ENCODE measurements at regions not wholly inside any gene's neighbourhood (a gene's known extent, or its start where the extent isn't known, plus 50 kb on each side); places are given as distances from the start of the nearest gene placed in this dataset.
"Not testable (repeated sequence)": the region's sequence is repeated elsewhere in the genome, so short reads cannot be mapped to it uniquely, and the experiment has no call there.

GRCh38 chr10:85139124-85139523 lies 810.7 kb downstream of the CCSER2 start:
- no peak overlapping the region for H3K4me3 Mint-ChIP-seq
- no peaks in the 10 kb centered on the region for H3K27me3 Mint-ChIP-seq
- H3K4me1 Mint-ChIP-seq, result no peaks in the 10 kb centered on the region
- H3K36me3 Mint-ChIP-seq, result no peaks in the 10 kb centered on the region
- no peak for DNase-seq
- no peak overlapping the region for H3K27ac Mint-ChIP-seq
- H3K9me3 Mint-ChIP-seq, result no peaks in the 10 kb centered on the region

- H3K4me1 Mint-ChIP-seq, H3K27me3 Mint-ChIP-seq, H3K4me3 Mint-ChIP-seq, H3K9me3 Mint-ChIP-seq, H3K27ac Mint-ChIP-seq, DNase-seq, H3K36me3 Mint-ChIP-seq: not testable (repeated sequence)
These were observed 813.1 kb downstream of the CCSER2 start for GRCh38 chr10:85141520-85141919.

- no peak overlapping the region for H3K4me3 Mint-ChIP-seq
- no peak overlapping the region for H3K27ac Mint-ChIP-seq
- no peaks in the 10 kb centered on the region for H3K4me1 Mint-ChIP-seq
- DNase-seq, result no peak
- no peaks in the 10 kb centered on the region for H3K27me3 Mint-ChIP-seq
- no peaks in the 10 kb centered on the region for H3K36me3 Mint-ChIP-seq
- H3K9me3 Mint-ChIP-seq, result peaks cover 2% of the 10 kb centered on the region
These were observed 817.6 kb downstream of the CCSER2 start for GRCh38 chr10:85145966-85146365.

GRCh38 chr10:85147346-85148250 lies 819.2 kb downstream of the CCSER2 start:
- Mint-ChIP-seq H3K27me3 (no peaks in the 10 kb centered on the region), H3K4me1 (no peaks in the 10 kb centered on the region), H3K27ac (no peak overlapping the region), H3K36me3 (no peaks in the 10 kb centered on the region), H3K9me3 (peaks cover 2% of the 10 kb centered on the region), H3K4me3 (no peak overlapping the region)
- no peak for DNase-seq

GRCh38 chr10:85148693-85149640 lies 820.6 kb downstream of the CCSER2 start:
- DNase-seq, result no peak
- Mint-ChIP-seq H3K4me1 (no peaks in the 10 kb centered on the region), H3K27ac (no peak overlapping the region), H3K4me3 (no peak overlapping the region), H3K9me3 (peaks cover 2% of the 10 kb centered on the region), H3K27me3 (no peaks in the 10 kb centered on the region), H3K36me3 (no peaks in the 10 kb centered on the region)

GRCh38 chr10:85149766-85150165 lies 821.4 kb downstream of the CCSER2 start:
- Mint-ChIP-seq H3K27me3 (no peaks in the 10 kb centered on the region), H3K36me3 (no peaks in the 10 kb centered on the region), H3K27ac (no peak overlapping the region), H3K4me1 (no peaks in the 10 kb centered on the region), H3K4me3 (no peak overlapping the region), H3K9me3 (no peaks in the 10 kb centered on the region)
- DNase-seq, result no peak

GRCh38 chr10:85151506-85151905 lies 823.1 kb downstream of the CCSER2 start:
- no peak overlapping the region for H3K4me3 Mint-ChIP-seq
- no peak for DNase-seq
- no peak overlapping the region for H3K27ac Mint-ChIP-seq
- H3K36me3 Mint-ChIP-seq, result no peaks in the 10 kb centered on the region
- no peaks in the 10 kb centered on the region for H3K27me3 Mint-ChIP-seq
- H3K4me1 Mint-ChIP-seq, result no peaks in the 10 kb centered on the region
- no peaks in the 10 kb centered on the region for H3K9me3 Mint-ChIP-seq

GRCh38 chr10:85152496-85152895 lies 824.1 kb downstream of the CCSER2 start:
- no peak overlapping the region for H3K4me3 Mint-ChIP-seq
- no peaks in the 10 kb centered on the region for H3K27me3 Mint-ChIP-seq

GRCh38 chr10:85152911-85153310 lies 824.5 kb downstream of the CCSER2 start:
- Mint-ChIP-seq H3K4me3 (no peak overlapping the region), H3K27me3 (no peaks in the 10 kb centered on the region), H3K4me1 (no peaks in the 10 kb centered on the region), H3K36me3 (no peaks in the 10 kb centered on the region), H3K9me3 (no peaks in the 10 kb centered on the region), H3K27ac (no peak overlapping the region)
- DNase-seq, result no peak

More at GRCh38 chr10:85152496-85152895, 824.1 kb downstream of the CCSER2 start:
- Mint-ChIP-seq H3K9me3 (no peaks in the 10 kb centered on the region), H3K27ac (no peak overlapping the region), H3K4me1 (no peaks in the 10 kb centered on the region), H3K36me3 (no peaks in the 10 kb centered on the region)
- no peak for DNase-seq

- H3K36me3 Mint-ChIP-seq, result no peaks in the 10 kb centered on the region
- H3K27ac Mint-ChIP-seq, result no peak overlapping the region
- DNase-seq, result no peak
- no peaks in the 10 kb centered on the region for H3K9me3 Mint-ChIP-seq
- H3K4me1 Mint-ChIP-seq, result no peaks in the 10 kb centered on the region
- H3K27me3 Mint-ChIP-seq, result no peaks in the 10 kb centered on the region
- no peak overlapping the region for H3K4me3 Mint-ChIP-seq
These were observed 828.8 kb downstream of the CCSER2 start for GRCh38 chr10:85157206-85157605.

GRCh38 chr10:85168243-85168642 lies 839.9 kb downstream of the CCSER2 start:
- no peaks in the 10 kb centered on the region for H3K27me3 Mint-ChIP-seq
- H3K4me1 Mint-ChIP-seq, result no peaks in the 10 kb centered on the region
- H3K36me3 Mint-ChIP-seq, result no peaks in the 10 kb centered on the region
- no peak for DNase-seq
- H3K9me3 Mint-ChIP-seq, result no peaks in the 10 kb centered on the region
- no peak overlapping the region for H3K4me3 Mint-ChIP-seq
- no peak overlapping the region for H3K27ac Mint-ChIP-seq

- H3K9me3 Mint-ChIP-seq, result no peaks in the 10 kb centered on the region
- DNase-seq, result no peak
- no peak overlapping the region for H3K4me3 Mint-ChIP-seq
- no peaks in the 10 kb centered on the region for H3K36me3 Mint-ChIP-seq
- no peaks in the 10 kb centered on the region for H3K4me1 Mint-ChIP-seq
- no peaks in the 10 kb centered on the region for H3K27me3 Mint-ChIP-seq
- H3K27ac Mint-ChIP-seq, result no peak overlapping the region
These were observed 841.6 kb downstream of the CCSER2 start for GRCh38 chr10:85170026-85170425.

- Mint-ChIP-seq H3K27ac (no peak overlapping the region), H3K4me3 (no peak overlapping the region)
These were observed 847.2 kb downstream of the CCSER2 start for GRCh38 chr10:85175635-85176034.

GRCh38 chr10:85177767-85178166 lies 849.4 kb downstream of the CCSER2 start:
- Mint-ChIP-seq H3K27ac (no peak overlapping the region), H3K27me3 (no peaks in the 10 kb centered on the region), H3K9me3 (no peaks in the 10 kb centered on the region), H3K4me3 (no peak overlapping the region), H3K4me1 (no peaks in the 10 kb centered on the region), H3K36me3 (no peaks in the 10 kb centered on the region)
- no peak for DNase-seq

More at GRCh38 chr10:85175635-85176034, 847.2 kb downstream of the CCSER2 start:
- Mint-ChIP-seq H3K27me3 (no peaks in the 10 kb centered on the region), H3K9me3 (no peaks in the 10 kb centered on the region), H3K36me3 (no peaks in the 10 kb centered on the region), H3K4me1 (no peaks in the 10 kb centered on the region)
- DNase-seq, result no peak

- H3K9me3 Mint-ChIP-seq, result no peaks in the 10 kb centered on the region
- no peaks in the 10 kb centered on the region for H3K4me1 Mint-ChIP-seq
- H3K36me3 Mint-ChIP-seq, result no peaks in the 10 kb centered on the region
- H3K27ac Mint-ChIP-seq, result no peak overlapping the region
- H3K4me3 Mint-ChIP-seq, result no peak overlapping the region
- H3K27me3 Mint-ChIP-seq, result peaks cover 3% of the 10 kb centered on the region
- DNase-seq, result no peak
These were observed 858.7 kb downstream of the CCSER2 start for GRCh38 chr10:85187047-85187446.
